A673 (cell line): ENCODE measurements at regions not wholly inside any gene's neighbourhood (a gene's known extent, or its start where the extent isn't known, plus 50 kb on each side); places are given as distances from the start of the nearest gene placed in this dataset.

ENCODE experiments used
- BruUV-seq: library from RNA; stranded (reverse); fragments of 400-500 nt; replicated peaks from 2 replicates; lab custom pipeline; 2021; lab: Mats Ljungman, UMichigan
- CTCF ChIA-PET: fragments of 300-600 bp; sonication (Branson Sonifier 250); formaldehyde crosslinking; loops from one replicate; lab custom pipeline; 2022; ENCODE audit warnings: antibody characterized with exemption; lab: Charles Lee
- POLR2A ChIA-PET: fragments of 300-600 bp; sonication (Branson Sonifier 250); formaldehyde crosslinking; loops from one replicate; lab custom pipeline; 2022; ENCODE audit warnings: antibody characterized with exemption; ENCODE audit not compliant: low non-redundant PET; lab: Charles Lee
- DNase-seq: peaks from one replicate; pipeline ENCODE4 v3.0.0-alpha.2; 2015; ENCODE audit warnings: low spot score
- H3K27ac ChIP-seq: fragments of 200-600 bp; sonication (generic); 2 replicates; pipeline ENCODE4 v1.5.1; 2016; ENCODE audit warnings: mixed run types, low read depth, mild to moderate bottlenecking, mixed read lengths, antibody characterized with exemption, low read length; ENCODE audit not compliant: poor library complexity, severe bottlenecking
- H3K27me3 ChIP-seq: fragments of 200-600 bp; sonication (generic); replicated peaks from 2 replicates; pipeline ENCODE4 v1.6.1; 2017; ENCODE audit warnings: mixed run types, low read depth, mild to moderate bottlenecking, mixed read lengths, antibody characterized with exemption, low read length; ENCODE audit not compliant: insufficient read depth, poor library complexity
- H3K36me3 ChIP-seq: fragments of 200-600 bp; sonication (generic); 2 replicates; pipeline ENCODE4 v1.6.1; 2016; ENCODE audit warnings: mixed run types, mild to moderate bottlenecking, mixed read lengths, antibody characterized with exemption, low read length; ENCODE audit not compliant: insufficient read depth, poor library complexity, severe bottlenecking
- H3K4me1 ChIP-seq: fragments of 200-600 bp; sonication (generic); 2 replicates; pipeline ENCODE4 v1.6.1; 2017; ENCODE audit warnings: mixed run types, mild to moderate bottlenecking, mixed read lengths, antibody characterized with exemption, low read length; ENCODE audit not compliant: insufficient read depth, poor library complexity, severe bottlenecking
- H3K4me3 ChIP-seq: fragments of 200-600 bp; sonication (generic); 2 replicates; pipeline ENCODE4 v1.5.1; 2016; ENCODE audit warnings: low read depth, mixed run types, mild to moderate bottlenecking, mixed read lengths, low read length; ENCODE audit not compliant: poor library complexity, severe bottlenecking
- H3K9me3 ChIP-seq: fragments of 200-600 bp; sonication (generic); 2 replicates; pipeline ENCODE4 v1.6.1; 2016; ENCODE audit warnings: mixed run types, low read depth, mild to moderate bottlenecking, mixed read lengths, antibody characterized with exemption, low read length; ENCODE audit not compliant: poor library complexity, severe bottlenecking
- CTCF ChIP-seq: fragments of 300-800, 200-600 bp; sonication (generic); conservative IDR thresholded peaks from 2 replicates; pipeline ENCODE4 v1.5.1; 2017; ENCODE audit warnings: low read depth, mild to moderate bottlenecking, antibody characterized with exemption, low read length, moderate library complexity, mixed read lengths
- EZH2 ChIP-seq: fragments of 200-600 bp; sonication (generic); IDR thresholded peaks from 2 replicates; pipeline ENCODE4 v1.6.1; 2017; ENCODE audit warnings: borderline replicate concordance, low read depth, mild to moderate bottlenecking, mixed read lengths, antibody characterized with exemption, low read length; ENCODE audit not compliant: poor library complexity, severe bottlenecking
- intact Hi-C: fragments of 100-400 bp; cut with micrococcal nuclease; formaldehyde crosslinking; loops from one replicate; pipeline ENCODE4 v1.10.0; 2022; ENCODE audit not compliant: unreplicated experiment

- Histone ChIP-seq H3K27ac (no peak overlapping the region), H3K4me1 (no peaks in the 10 kb centered on the region), H3K9me3 (no peaks in the 10 kb centered on the region), H3K36me3 (no peaks in the 10 kb centered on the region), H3K4me3 (no peak overlapping the region), H3K27me3 (no peaks in the 10 kb centered on the region)
- intact Hi-C loops: no loop called here
- CTCF ChIA-PET: interaction anchor here (0.6 kb wide), 1 partner anchor 25 kb away, joined by 3 read pairs; no protein-coding TSS in a partner anchor
- no TSS peak for BruUV-seq
- no peak for DNase-seq
- TF ChIP-seq CTCF (no peak), EZH2 (no peak)
- POLR2A ChIA-PET: no interaction called here
These were observed 91.4 kb upstream of the ACSL3 start for GRCh38 chr2:222769446-222769845.

GRCh38 chr2:222769941-222770340, 90.9 kb upstream of the ACSL3 start:
- no peak for TF ChIP-seq EZH2
- no peak for TF ChIP-seq CTCF
- no TSS peak for BruUV-seq
- DNase-seq: no peak
- Histone ChIP-seq H3K9me3 (no peaks in the 10 kb centered on the region), H3K4me1 (no peaks in the 10 kb centered on the region), H3K27ac (no peak overlapping the region), H3K4me3 (no peak overlapping the region), H3K36me3 (no peaks in the 10 kb centered on the region), H3K27me3 (no peaks in the 10 kb centered on the region)
- POLR2A ChIA-PET: no interaction called here
- intact Hi-C loops: no loop called here
- CTCF ChIA-PET: interaction anchor here (0.6 kb wide), 1 partner anchor 24 kb away, joined by 3 read pairs; no protein-coding TSS in a partner anchor

- no peak for DNase-seq
- Histone ChIP-seq H3K36me3 (no peaks in the 10 kb centered on the region), H3K27ac (no peak overlapping the region), H3K4me3 (no peak overlapping the region), H3K4me1 (no peaks in the 10 kb centered on the region), H3K9me3 (no peaks in the 10 kb centered on the region), H3K27me3 (no peaks in the 10 kb centered on the region)
- POLR2A ChIA-PET: no interaction called here
- TF ChIP-seq EZH2 (no peak), CTCF (no peak)
- intact Hi-C loops: no loop called here
- CTCF ChIA-PET: no interaction called here
- BruUV-seq: no TSS peak
These were observed 89.0 kb upstream of the ACSL3 start for GRCh38 chr2:222771832-222772231.
